LNCAP (cell line): ENCODE measurements at regions not wholly inside any gene's neighbourhood (a gene's known extent, or its start where the extent isn't known, plus 50 kb on each side); places are given as distances from the start of the nearest gene placed in this dataset.

Source experiments
- TF ChIP-seq, protein P1 (sequence below): fragments of 450-650 bp; IDR thresholded peaks from 2 replicates; pipeline ENCODE4 v1.5.1; 2017; ENCODE audit warnings: mild to moderate bottlenecking

- TF ChIP-seq, protein P1, sequence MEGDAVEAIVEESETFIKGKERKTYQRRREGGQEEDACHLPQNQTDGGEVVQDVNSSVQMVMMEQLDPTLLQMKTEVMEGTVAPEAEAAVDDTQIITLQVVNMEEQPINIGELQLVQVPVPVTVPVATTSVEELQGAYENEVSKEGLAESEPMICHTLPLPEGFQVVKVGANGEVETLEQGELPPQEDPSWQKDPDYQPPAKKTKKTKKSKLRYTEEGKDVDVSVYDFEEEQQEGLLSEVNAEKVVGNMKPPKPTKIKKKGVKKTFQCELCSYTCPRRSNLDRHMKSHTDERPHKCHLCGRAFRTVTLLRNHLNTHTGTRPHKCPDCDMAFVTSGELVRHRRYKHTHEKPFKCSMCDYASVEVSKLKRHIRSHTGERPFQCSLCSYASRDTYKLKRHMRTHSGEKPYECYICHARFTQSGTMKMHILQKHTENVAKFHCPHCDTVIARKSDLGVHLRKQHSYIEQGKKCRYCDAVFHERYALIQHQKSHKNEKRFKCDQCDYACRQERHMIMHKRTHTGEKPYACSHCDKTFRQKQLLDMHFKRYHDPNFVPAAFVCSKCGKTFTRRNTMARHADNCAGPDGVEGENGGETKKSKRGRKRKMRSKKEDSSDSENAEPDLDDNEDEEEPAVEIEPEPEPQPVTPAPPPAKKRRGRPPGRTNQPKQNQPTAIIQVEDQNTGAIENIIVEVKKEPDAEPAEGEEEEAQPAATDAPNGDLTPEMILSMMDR = no peak
These were observed 731.3 kb upstream of the SLC39A10 start for GRCh38 chr2:194925742-194926141.

- TF ChIP-seq, protein P1 = no peak
These were observed 739.5 kb upstream of the SLC39A10 start for GRCh38 chr2:194917519-194917918.

DNA sequence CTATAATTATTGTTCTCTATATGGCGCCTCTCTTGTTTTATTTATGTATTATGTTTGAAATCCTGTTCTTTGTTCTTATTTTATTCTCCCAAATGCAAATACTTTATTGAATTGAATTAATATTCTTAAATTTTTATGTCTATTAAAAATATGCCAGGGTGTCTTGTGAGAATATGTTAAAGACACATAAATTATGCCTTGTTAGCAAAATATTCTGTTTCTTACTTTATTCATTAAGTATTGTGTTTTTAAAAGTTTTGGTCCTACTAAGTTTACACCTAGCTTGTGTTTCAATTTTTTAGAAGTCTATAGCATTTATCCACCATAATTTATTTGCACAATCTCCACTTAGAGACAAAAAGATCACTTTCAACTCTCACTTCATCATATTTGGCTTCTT is 741.5 kb upstream of the SLC39A10 start:
- TF ChIP-seq, protein P1 = no peak

DNA sequence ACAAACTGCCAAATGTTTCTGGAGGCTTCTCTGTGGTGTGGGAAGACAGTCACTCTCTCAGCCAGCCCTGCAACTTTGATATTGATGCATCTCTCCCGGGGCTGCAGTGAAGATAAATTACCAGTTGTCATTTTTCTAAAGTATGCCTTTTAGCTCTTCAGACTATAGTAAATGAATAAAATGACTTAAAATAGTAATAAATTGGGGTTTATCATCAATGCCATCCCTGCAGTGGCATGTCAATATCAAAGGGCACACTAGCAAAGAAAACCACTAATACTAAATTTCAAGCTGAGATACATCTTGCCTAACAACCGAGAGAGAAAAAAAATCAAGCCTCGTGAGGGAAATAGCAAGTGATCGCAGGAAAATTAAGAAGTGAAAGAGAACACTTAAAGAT is 749.5 kb upstream of the SLC39A10 start:
- TF ChIP-seq, protein P1 = no peak

DNA sequence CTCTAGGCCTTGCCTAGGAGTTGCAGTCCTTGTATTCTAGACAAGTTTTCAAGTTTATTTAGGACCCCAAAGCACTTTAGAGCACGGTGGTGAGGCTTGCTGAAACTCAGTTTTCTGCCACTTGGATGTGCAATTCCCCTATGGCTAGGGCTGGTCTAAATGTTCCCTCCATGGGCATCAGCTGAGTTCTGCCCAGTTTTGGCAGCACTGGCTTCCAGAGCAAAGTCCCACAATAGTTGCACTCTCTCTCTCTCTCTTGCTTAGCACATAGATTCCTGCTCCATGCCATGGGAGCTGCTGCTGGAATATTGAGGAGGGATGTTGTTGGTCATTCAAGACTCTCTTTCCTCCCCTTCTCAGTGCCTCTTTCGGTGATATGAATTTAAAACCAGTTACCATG is 760.2 kb upstream of the SLC39A10 start:
- TF ChIP-seq, protein P1 = no peak

DNA sequence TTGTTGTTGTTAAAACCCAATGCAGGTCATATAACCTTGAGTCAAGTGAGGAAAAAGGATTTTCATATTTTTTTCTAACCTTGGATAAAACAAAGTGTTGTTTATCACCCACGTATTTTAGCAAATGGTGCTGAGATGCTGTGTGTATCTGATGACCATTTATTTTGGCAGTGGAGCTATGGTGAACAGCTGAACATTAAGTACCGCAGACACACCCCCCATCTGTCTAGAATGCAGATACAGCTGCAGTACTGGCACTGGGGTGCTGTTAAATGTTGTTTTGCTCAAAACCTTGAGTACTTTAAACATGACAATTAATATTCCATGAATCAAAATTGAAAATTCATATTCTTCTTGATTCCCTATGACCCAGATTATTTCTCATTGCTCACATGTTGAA is 773.3 kb upstream of the SLC39A10 start:
- TF ChIP-seq, protein P1 = no peak

- TF ChIP-seq, protein P1 = no peak
These were observed 786.0 kb upstream of the SLC39A10 start for GRCh38 chr2:194870974-194871535.

GRCh38 chr2:194867328-194867727 is 789.7 kb upstream of the SLC39A10 start:
- TF ChIP-seq, protein P1 = peak; percentile 55
